ENCODE measurements at regions not wholly inside any gene's neighbourhood (a gene's known extent, or its start where the extent isn't known, plus 50 kb on each side); places are given as distances from the start of the nearest gene placed in this dataset.

- no peaks in the 10 kb centered on the region for H3K36me3 Mint-ChIP-seq
- no peak overlapping the region for H3K4me3 Mint-ChIP-seq
- DNase-seq (ENCODE audit: extremely low spot score, unreplicated experiment): no peak
- H3K4me1 Mint-ChIP-seq (ENCODE audit: unreplicated experiment): no peaks in the 10 kb centered on the region
- peaks cover 5% of the 10 kb centered on the region for H3K9me3 Mint-ChIP-seq
- no peak overlapping the region for H3K27ac Mint-ChIP-seq
- H3K27me3 Mint-ChIP-seq: no peaks in the 10 kb centered on the region
- TF ChIP-seq CTCF (conservative IDR thresholded peaks at IDR 0.05): no peak
Observed at GRCh38 chr3:78129707-78130106, 1089.8 kb downstream of the ROBO2 start.

GRCh38 chr3:78130741-78131290 is 1090.9 kb downstream of the ROBO2 start:
- no peaks in the 10 kb centered on the region for H3K27me3 Mint-ChIP-seq
- peaks cover 5% of the 10 kb centered on the region for H3K9me3 Mint-ChIP-seq
- no peak for DNase-seq (ENCODE audit: extremely low spot score, unreplicated experiment)
- H3K4me3 Mint-ChIP-seq: no peak overlapping the region
- H3K36me3 Mint-ChIP-seq: no peaks in the 10 kb centered on the region
- TF ChIP-seq CTCF (conservative IDR thresholded peaks at IDR 0.05): no peak
- no peak overlapping the region for H3K27ac Mint-ChIP-seq
- H3K4me1 Mint-ChIP-seq (ENCODE audit: unreplicated experiment): no peaks in the 10 kb centered on the region

GRCh38 chr3:78134496-78134895 is 1094.6 kb downstream of the ROBO2 start:
- no peak for DNase-seq (ENCODE audit: extremely low spot score, unreplicated experiment)

GRCh38 chr3:78139166-78139565 is 1099.3 kb downstream of the ROBO2 start:
- Mint-ChIP-seq H3K9me3 (no peaks in the 10 kb centered on the region), H3K4me1 (ENCODE audit: unreplicated experiment) (no peaks in the 10 kb centered on the region), H3K27ac (no peak overlapping the region), H3K27me3 (no peaks in the 10 kb centered on the region), H3K4me3 (no peak overlapping the region), H3K36me3 (no peaks in the 10 kb centered on the region)
- DNase-seq (ENCODE audit: extremely low spot score, unreplicated experiment): no peak
- TF ChIP-seq CTCF (conservative IDR thresholded peaks at IDR 0.05): no peak

More at GRCh38 chr3:78134496-78134895, 1094.6 kb downstream of the ROBO2 start:
- Mint-ChIP-seq H3K4me3 (no peak overlapping the region), H3K27ac (no peak overlapping the region), H3K9me3 (no peaks in the 10 kb centered on the region), H3K36me3 (no peaks in the 10 kb centered on the region), H3K27me3 (no peaks in the 10 kb centered on the region), H3K4me1 (ENCODE audit: unreplicated experiment) (no peaks in the 10 kb centered on the region)
- TF ChIP-seq CTCF (conservative IDR thresholded peaks at IDR 0.05): no peak

- H3K4me1 Mint-ChIP-seq (ENCODE audit: unreplicated experiment): no peaks in the 10 kb centered on the region
- H3K27me3 Mint-ChIP-seq: no peaks in the 10 kb centered on the region
- no peak overlapping the region for H3K4me3 Mint-ChIP-seq
- TF ChIP-seq CTCF (conservative IDR thresholded peaks at IDR 0.05): no peak
- H3K9me3 Mint-ChIP-seq: no peaks in the 10 kb centered on the region
- no peak for DNase-seq (ENCODE audit: extremely low spot score, unreplicated experiment)
- H3K36me3 Mint-ChIP-seq: no peaks in the 10 kb centered on the region
- no peak overlapping the region for H3K27ac Mint-ChIP-seq
Observed at GRCh38 chr3:78140274-78140673, 1100.4 kb downstream of the ROBO2 start.

GRCh38 chr3:78140866-78141265 is 1101.0 kb downstream of the ROBO2 start:
- H3K27me3 Mint-ChIP-seq: no peaks in the 10 kb centered on the region
- H3K27ac Mint-ChIP-seq: no peak overlapping the region
- TF ChIP-seq CTCF (conservative IDR thresholded peaks at IDR 0.05): no peak

More at GRCh38 chr3:78140866-78141265, 1101.0 kb downstream of the ROBO2 start:
- Mint-ChIP-seq H3K9me3 (no peaks in the 10 kb centered on the region), H3K4me1 (ENCODE audit: unreplicated experiment) (no peaks in the 10 kb centered on the region), H3K36me3 (no peaks in the 10 kb centered on the region), H3K4me3 (no peak overlapping the region)
- DNase-seq (ENCODE audit: extremely low spot score, unreplicated experiment): no peak
